ENCODE measurements at regions not wholly inside any gene's neighbourhood (a gene's known extent, or its start where the extent isn't known, plus 50 kb on each side); places are given as distances from the start of the nearest gene placed in this dataset.

DNA sequence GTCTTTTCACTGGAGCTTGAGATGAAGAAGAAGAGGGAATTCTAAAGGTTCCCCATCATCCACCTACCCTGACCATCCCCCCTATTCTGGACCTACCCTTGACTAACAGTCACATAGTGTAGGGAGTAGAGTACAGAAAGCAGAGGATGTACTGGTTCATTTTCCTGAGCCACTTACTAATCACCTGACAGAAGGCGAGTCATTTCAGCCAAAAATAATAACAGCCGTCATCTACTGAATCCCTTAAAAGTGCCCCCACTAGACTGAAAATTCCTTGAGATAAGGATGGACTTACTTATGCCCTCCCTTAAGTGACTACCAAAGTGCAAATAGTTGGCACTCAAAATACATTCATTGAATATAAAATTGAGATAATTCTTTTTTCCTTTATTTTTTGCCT is 112.2 kb downstream of the FOXD1 start:
- TF ChIP-seq, protein P1, sequence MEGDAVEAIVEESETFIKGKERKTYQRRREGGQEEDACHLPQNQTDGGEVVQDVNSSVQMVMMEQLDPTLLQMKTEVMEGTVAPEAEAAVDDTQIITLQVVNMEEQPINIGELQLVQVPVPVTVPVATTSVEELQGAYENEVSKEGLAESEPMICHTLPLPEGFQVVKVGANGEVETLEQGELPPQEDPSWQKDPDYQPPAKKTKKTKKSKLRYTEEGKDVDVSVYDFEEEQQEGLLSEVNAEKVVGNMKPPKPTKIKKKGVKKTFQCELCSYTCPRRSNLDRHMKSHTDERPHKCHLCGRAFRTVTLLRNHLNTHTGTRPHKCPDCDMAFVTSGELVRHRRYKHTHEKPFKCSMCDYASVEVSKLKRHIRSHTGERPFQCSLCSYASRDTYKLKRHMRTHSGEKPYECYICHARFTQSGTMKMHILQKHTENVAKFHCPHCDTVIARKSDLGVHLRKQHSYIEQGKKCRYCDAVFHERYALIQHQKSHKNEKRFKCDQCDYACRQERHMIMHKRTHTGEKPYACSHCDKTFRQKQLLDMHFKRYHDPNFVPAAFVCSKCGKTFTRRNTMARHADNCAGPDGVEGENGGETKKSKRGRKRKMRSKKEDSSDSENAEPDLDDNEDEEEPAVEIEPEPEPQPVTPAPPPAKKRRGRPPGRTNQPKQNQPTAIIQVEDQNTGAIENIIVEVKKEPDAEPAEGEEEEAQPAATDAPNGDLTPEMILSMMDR (optimal IDR thresholded peaks at IDR 0.05 in 1 of 3, IDR thresholded peaks at IDR 0.05 in 1 of 3, conservative IDR thresholded peaks at IDR 0.05 in 1 of 3; ENCODE audit: extremely low read depth in 1 of 3, insufficient read depth in 2 of 3, low read length in 3 of 3): no peak
- no peak for TF ChIP-seq EZH2 (IDR thresholded peaks at IDR 0.05; ENCODE audit: low read length)
- peaks cover 31% of the 10 kb centered on the region for H3K27me3 ChIP-seq (ENCODE audit: control insufficient read depth, extremely low read depth, insufficient read depth, low read length)
- no peak overlapping the region for H3K4me2 ChIP-seq (ENCODE audit: control insufficient read depth, extremely low read depth, insufficient read depth, low read depth, low read length)
- peaks cover 4% of the 10 kb centered on the region for H3K9me3 ChIP-seq (ENCODE audit: control insufficient read depth, low read depth, low read length)
- dilution Hi-C loops (cut with MboI; ENCODE audit: extremely low pct_ligation_motif_present, low sequenced_read_pairs): no loop called here
- no peaks in the 10 kb centered on the region for H4K20me1 ChIP-seq (ENCODE audit: control insufficient read depth, extremely low read depth, insufficient read depth, low read length)
- no peaks in the 10 kb centered on the region for H3K36me3 ChIP-seq (ENCODE audit: control insufficient read depth in 2 of 2, extremely low read depth in 1 of 2, insufficient read depth in 2 of 2, low read length in 2 of 2)
- H2AFZ ChIP-seq (ENCODE audit: control insufficient read depth, low read length): no peak overlapping the region
- H3K27ac ChIP-seq (ENCODE audit: control insufficient read depth, insufficient read depth, low read length): no peak overlapping the region
- DNase-seq (ENCODE audit: low read depth, low spot score) (no peak), FAIRE-seq (peak; percentile 32)
- peaks cover 3% of the 10 kb centered on the region for H3K4me1 ChIP-seq (ENCODE audit: control insufficient read depth, extremely low read depth, insufficient read depth, low read length)
- no peak overlapping the region for H3K4me3 ChIP-seq (ENCODE audit: control insufficient read depth in 2 of 3, extremely low read depth in 1 of 3, insufficient read depth in 2 of 3, low read depth in 1 of 3, low read length in 3 of 3)
- H3K9ac ChIP-seq (ENCODE audit: control insufficient read depth, extremely low read depth, insufficient read depth, low read length): no peak overlapping the region
- no peaks in the 10 kb centered on the region for H3K79me2 ChIP-seq (ENCODE audit: control insufficient read depth, insufficient read depth, low read length)
- H3K9me1 ChIP-seq (ENCODE audit: control insufficient read depth, extremely low read depth, insufficient read depth, low read length): no peaks in the 10 kb centered on the region

DNA sequence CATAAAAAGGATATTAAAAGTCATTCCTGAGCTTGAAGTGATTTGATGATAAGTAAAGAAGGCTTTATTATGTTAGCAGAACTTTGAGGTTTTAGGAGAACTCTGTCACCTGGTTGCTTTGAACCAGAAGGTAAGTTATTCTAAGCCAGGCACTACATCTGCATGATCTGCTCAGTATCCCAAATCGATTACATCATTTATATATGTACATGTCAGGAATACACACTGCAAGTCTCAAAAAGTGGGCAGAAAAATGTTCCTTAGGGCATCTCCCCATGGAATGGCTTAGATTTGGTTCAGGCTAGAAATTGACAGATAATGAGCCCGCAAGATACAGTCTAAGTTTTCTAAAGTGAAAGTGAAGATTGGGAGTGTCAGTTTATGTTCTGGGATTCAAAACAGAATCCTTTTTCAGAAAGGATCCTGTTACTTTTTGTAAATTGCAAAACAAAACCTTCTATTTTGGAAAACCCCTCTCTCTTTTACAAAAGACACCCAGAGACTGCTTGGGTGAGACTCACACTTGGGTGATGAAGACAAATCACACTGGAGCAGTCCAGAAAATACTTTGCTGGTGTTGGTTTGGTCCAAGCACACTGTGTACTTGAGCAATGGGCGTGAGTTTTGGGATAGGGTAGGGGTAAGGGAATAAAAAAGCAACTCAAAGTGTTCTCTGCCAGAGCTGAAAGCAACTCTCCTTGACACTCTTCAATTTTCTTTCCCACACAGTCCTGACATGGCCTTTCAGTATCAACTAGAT is 114.5 kb downstream of the FOXD1 start:
- Histone ChIP-seq H3K27me3 (ENCODE audit: control insufficient read depth, extremely low read depth, insufficient read depth, low read length) (peaks cover 15% of the 10 kb centered on the region), H3K4me2 (ENCODE audit: control insufficient read depth, extremely low read depth, insufficient read depth, low read depth, low read length) (no peak overlapping the region), H3K79me2 (ENCODE audit: control insufficient read depth, insufficient read depth, low read length) (no peaks in the 10 kb centered on the region), H4K20me1 (ENCODE audit: control insufficient read depth, extremely low read depth, insufficient read depth, low read length) (no peaks in the 10 kb centered on the region), H3K4me3 (ENCODE audit: control insufficient read depth in 2 of 3, extremely low read depth in 1 of 3, insufficient read depth in 2 of 3, low read depth in 1 of 3, low read length in 3 of 3) (no peak overlapping the region), H3K9me1 (ENCODE audit: control insufficient read depth, extremely low read depth, insufficient read depth, low read length) (no peaks in the 10 kb centered on the region), H2AFZ (ENCODE audit: control insufficient read depth, low read length) (no peak overlapping the region), H3K36me3 (ENCODE audit: control insufficient read depth in 2 of 2, extremely low read depth in 1 of 2, insufficient read depth in 2 of 2, low read length in 2 of 2) (no peaks in the 10 kb centered on the region), H3K9me3 (ENCODE audit: control insufficient read depth, low read depth, low read length) (peaks cover 3% of the 10 kb centered on the region), H3K9ac (ENCODE audit: control insufficient read depth, extremely low read depth, insufficient read depth, low read length) (no peak overlapping the region), H3K27ac (ENCODE audit: control insufficient read depth, insufficient read depth, low read length) (no peak overlapping the region), H3K4me1 (ENCODE audit: control insufficient read depth, extremely low read depth, insufficient read depth, low read length) (no peaks in the 10 kb centered on the region)
- TF ChIP-seq EZH2 (IDR thresholded peaks at IDR 0.05; ENCODE audit: low read length): no peak
- TF ChIP-seq, protein P1 (optimal IDR thresholded peaks at IDR 0.05 in 1 of 3, IDR thresholded peaks at IDR 0.05 in 1 of 3, conservative IDR thresholded peaks at IDR 0.05 in 1 of 3; ENCODE audit: extremely low read depth in 1 of 3, insufficient read depth in 2 of 3, low read length in 3 of 3): no peak
- FAIRE-seq: no peak
- dilution Hi-C loops (cut with MboI; ENCODE audit: extremely low pct_ligation_motif_present, low sequenced_read_pairs): no loop called here
- no peak for DNase-seq (ENCODE audit: low read depth, low spot score)
